Adrenal gland (tissue), 5 donors: ENCODE measurements at regions not wholly inside any gene's neighbourhood (a gene's known extent, or its start where the extent isn't known, plus 50 kb on each side); places are given as distances from the start of the nearest gene placed in this dataset.

ENCODE experiments used
- CTCF ChIP-seq, 6 experiments: fragments of 450-650 bp in 4 of 6; fragments of 200-600 bp in 2 of 6; sonication (generic) in 1 of 6; IDR thresholded peaks; 1 replicate in 5 of 6; 2 replicates in 1 of 6; pipeline versions ENCODE4 v1.5.1 to v1.8.0; 2016 to 2021; ENCODE audit warnings: antibody characterized with exemption in 6 of 6, mild to moderate bottlenecking in 2 of 6, moderate library complexity in 1 of 6
- POLR2A ChIP-seq, 2 donors: fragments of 450-650 bp; IDR thresholded peaks; one replicate each; pipeline ENCODE4 v1.6.1; 2017; ENCODE audit warnings: antibody characterized with exemption in 2 of 2, mild to moderate bottlenecking in 2 of 2, moderate library complexity in 1 of 2
- donor health status: DM: no; HTN: no; CAD: no.

- TF ChIP-seq POLR2A (IDR thresholded peaks at IDR 0.05) (no peak), CTCF (IDR thresholded peaks at IDR 0.05) (no peak)
Observed at GRCh38 chr3:165899066-165899465, 61.8 kb upstream of the BCHE start.
